ENCODE measurements at regions not wholly inside any gene's neighbourhood (a gene's known extent, or its start where the extent isn't known, plus 50 kb on each side); places are given as distances from the start of the nearest gene placed in this dataset.

- TF ChIP-seq ZNF565 (CRISPR knock-in tag; conservative IDR thresholded peaks at IDR 0.05; ENCODE audit: low read depth) (no peak), ZFP30 (CRISPR knock-in tag; IDR thresholded peaks at IDR 0.05) (no peak), PATZ1 (CRISPR knock-in tag; IDR thresholded peaks at IDR 0.05; ENCODE audit: borderline replicate concordance) (no peak), ZNF70 (CRISPR knock-in tag; IDR thresholded peaks at IDR 0.05) (no peak)
Measured at GRCh38 chr1:29452463-29453230, 216.3 kb downstream of the PTPRU start.
